GM23338 (cell line): ENCODE measurements at regions not wholly inside any gene's neighbourhood (a gene's known extent, or its start where the extent isn't known, plus 50 kb on each side); places are given as distances from the start of the nearest gene placed in this dataset.

Experiments
- ATAC-seq: fragments of 200-7000 bp; cut with Tn5 transposase; 3 replicates; pipeline ENCODE4 v1.9.1; 2020
- DNase-seq: peaks from one replicate; pipeline ENCODE4 v3.0.0-alpha.2; 2015; ENCODE audit warnings: low spot score
- H2AFZ ChIP-seq: fragments of 200-600 bp; sonication (generic); 2 replicates; pipeline ENCODE4 v1.8.0; 2016; ENCODE audit warnings: antibody characterized with exemption, mild to moderate bottlenecking, moderate library complexity
- H3F3A ChIP-seq: fragments of 200-600 bp; sonication (generic); replicated peaks from 2 replicates; pipeline ENCODE4 v1.8.0; 2017; ENCODE audit warnings: antibody characterized with exemption, mixed run types, low read depth
- H3K27ac ChIP-seq: fragments of 200-600 bp; sonication (generic); 2 replicates; pipeline ENCODE4 v1.6.1; 2016; ENCODE audit warnings: low read depth
- H3K27me3 ChIP-seq: fragments of 200-600 bp; sonication (generic); 2 replicates; pipeline ENCODE4 v1.8.0; 2016; ENCODE audit warnings: mild to moderate bottlenecking, mixed run types, moderate library complexity; ENCODE audit not compliant: insufficient read depth
- H3K36me3 ChIP-seq: fragments of 200-600 bp; sonication (generic); 2 replicates; pipeline ENCODE4 v1.8.0; 2016; ENCODE audit warnings: mild to moderate bottlenecking; ENCODE audit not compliant: insufficient read depth
- H3K4me1 ChIP-seq: fragments of 200-600 bp; sonication (generic); 2 replicates; pipeline ENCODE4 v1.8.0; 2016; ENCODE audit warnings: mild to moderate bottlenecking, moderate library complexity; ENCODE audit not compliant: insufficient read depth
- H3K4me2 ChIP-seq: fragments of 200-600 bp; sonication (generic); 2 replicates; pipeline ENCODE4 v1.7.1; 2017; ENCODE audit warnings: mixed run types
- H3K4me3 ChIP-seq: fragments of 200-600 bp; sonication (generic); 2 replicates; pipeline ENCODE4 v1.6.1; 2016; ENCODE audit warnings: mixed run types
- H3K79me2 ChIP-seq: fragments of 200-600 bp; sonication (generic); replicated peaks from 2 replicates; pipeline ENCODE4 v1.8.0; 2017; ENCODE audit warnings: mild to moderate bottlenecking; ENCODE audit not compliant: insufficient read depth
- H3K9me2 ChIP-seq: fragments of 200-600 bp; sonication (generic); 2 replicates; pipeline ENCODE4 v1.8.0; 2017; ENCODE audit not compliant: insufficient read depth
- H4K20me1 ChIP-seq: fragments of 200-600 bp; sonication (generic); replicated peaks from 2 replicates; pipeline ENCODE4 v1.8.0; 2017; ENCODE audit warnings: mild to moderate bottlenecking; ENCODE audit not compliant: insufficient read depth
- H3K27ac Mint-ChIP-seq: 2 replicates; pipeline ENCODE4 v1.8.0; 2020; ENCODE audit warnings: inconsistent platforms, mild to moderate bottlenecking, moderate library complexity, mixed read lengths
- H3K27me3 Mint-ChIP-seq: 3 replicates; pipeline ENCODE4 v1.8.0; 2022; ENCODE audit warnings: low read depth, mild to moderate bottlenecking, moderate library complexity, mixed read lengths, inconsistent platforms; ENCODE audit not compliant: insufficient read depth, poor library complexity
- H3K36me3 Mint-ChIP-seq: 3 replicates; pipeline ENCODE4 v1.8.0; 2021; ENCODE audit warnings: low read depth, mild to moderate bottlenecking, inconsistent platforms, moderate library complexity, mixed read lengths
- H3K4me1 Mint-ChIP-seq: 3 replicates; pipeline ENCODE4 v1.8.0; 2020; ENCODE audit warnings: mild to moderate bottlenecking, inconsistent platforms, mixed read lengths
- H3K4me3 Mint-ChIP-seq: 3 replicates; pipeline ENCODE4 v1.8.0; 2021; ENCODE audit warnings: moderate library complexity, mild to moderate bottlenecking, inconsistent platforms, mixed read lengths
- H3K9me3 Mint-ChIP-seq: 3 replicates; pipeline ENCODE4 v1.8.0; 2020; ENCODE audit warnings: moderate library complexity, mild to moderate bottlenecking, inconsistent platforms, mixed read lengths
- CREB1 ChIP-seq: fragments of 250-450 bp; sonication (Bioruptor Pico); IDR thresholded peaks from 2 replicates; pipeline ENCODE4 v1.5.0; 2020; ENCODE audit warnings: low read depth, mild to moderate bottlenecking, moderate library complexity
- CTCF ChIP-seq, 2 experiments: fragments of 200-600 bp in 1 of 2; sonication (generic) in 1 of 2; conservative IDR thresholded peaks; 2 replicates each; pipeline versions ENCODE4 v1.5.1 to v1.6.1; 2016 to 2017; ENCODE audit warnings: antibody characterized with exemption in 2 of 2, low read depth in 2 of 2, mild to moderate bottlenecking in 2 of 2, moderate library complexity in 1 of 2
- ETS1 ChIP-seq: IDR thresholded peaks from 2 replicates; pipeline ENCODE4 v1.6.1; 2016; ENCODE audit warnings: antibody characterized with exemption
- EZH2 ChIP-seq: fragments of 200-600 bp; sonication (generic); IDR thresholded peaks from one replicate; pipeline ENCODE4 v1.8.0; 2017; ENCODE audit warnings: antibody characterized with exemption, mild to moderate bottlenecking, low read depth; ENCODE audit not compliant: unreplicated experiment
- EZH2phosphoT487 ChIP-seq: fragments of 200-600 bp; sonication (generic); IDR thresholded peaks from one replicate; pipeline ENCODE4 v1.8.1; 2018; ENCODE audit warnings: antibody characterized with exemption; ENCODE audit not compliant: unreplicated experiment
- JUNB ChIP-seq: IDR thresholded peaks from one replicate; pipeline ENCODE4 v1.6.1; 2016; ENCODE audit warnings: antibody characterized with exemption; ENCODE audit not compliant: unreplicated experiment
- NANOG ChIP-seq: IDR thresholded peaks from 2 replicates; pipeline ENCODE4 v1.6.1; 2016; ENCODE audit warnings: antibody characterized with exemption, borderline replicate concordance
- POLR2AphosphoS5 ChIP-seq: IDR thresholded peaks from 2 replicates; pipeline ENCODE4 v1.6.1; 2016; ENCODE audit warnings: antibody characterized with exemption, low read depth
- REST ChIP-seq: IDR thresholded peaks from one replicate; pipeline ENCODE4 v1.6.1; 2018; ENCODE audit warnings: antibody characterized with exemption; ENCODE audit not compliant: unreplicated experiment
- STAT1 ChIP-seq: IDR thresholded peaks from one replicate; pipeline ENCODE4 v1.6.1; 2016; ENCODE audit warnings: antibody characterized with exemption; ENCODE audit not compliant: unreplicated experiment
- ZNF114 ChIP-seq: fragments of 250-450 bp; sonication (Bioruptor Pico); IDR thresholded peaks from 2 replicates; pipeline ENCODE4 v1.5.0; 2020; ENCODE audit warnings: mild to moderate bottlenecking, moderate library complexity
- ZNF331 ChIP-seq: fragments of 250-450 bp; sonication (Bioruptor Pico); IDR thresholded peaks from 2 replicates; pipeline ENCODE4 v1.5.0; 2020; ENCODE audit warnings: low read depth, mild to moderate bottlenecking, moderate library complexity
- ZNF462 ChIP-seq: fragments of 250-450 bp; sonication (Bioruptor Pico); IDR thresholded peaks from 2 replicates; pipeline ENCODE4 v1.5.0; 2020; ENCODE audit warnings: mild to moderate bottlenecking, moderate library complexity

- Histone ChIP-seq H2AFZ (no peak overlapping the region), H3K4me1 (no peaks in the 10 kb centered on the region), H4K20me1 (no peaks in the 10 kb centered on the region), H3K4me2 (no peak overlapping the region), H3K4me3 (no peak overlapping the region), H3K79me2 (no peaks in the 10 kb centered on the region), H3K27ac (no peak overlapping the region), H3K36me3 (no peaks in the 10 kb centered on the region), H3K27me3 (no peaks in the 10 kb centered on the region), H3F3A (no peaks in the 10 kb centered on the region), H3K9me2 (no peaks in the 10 kb centered on the region)
- Mint-ChIP-seq H3K9me3 (peaks cover 6% of the 10 kb centered on the region; the same call in 1 of the 3 replicates), H3K4me3 (no peak overlapping the region), H3K36me3 (peaks cover 9% of the 10 kb centered on the region; the same call in 2 of the 3 replicates), H3K4me1 (no peaks in the 10 kb centered on the region), H3K27me3 (no peaks in the 10 kb centered on the region), H3K27ac (no peak overlapping the region)
- no peak for ATAC-seq
- DNase-seq = no peak
- TF ChIP-seq REST (no peak), CTCF (conservative IDR thresholded peaks at IDR 0.05; ENCODE audit: low read depth in 2 of 2) (no peak), CREB1 (no peak), ZNF114 (CRISPR knock-in tag) (no peak), STAT1 (no peak), ZNF462 (no peak), JUNB (no peak), ETS1 (no peak), NANOG (no peak), EZH2phosphoT487 (no peak), POLR2AphosphoS5 (no peak), EZH2 (no peak), ZNF331 (CRISPR knock-in tag) (no peak)
These were observed 563.2 kb downstream of the RNF144A start for GRCh38 chr2:7480431-7480830.
